ENCODE measurements at regions not wholly inside any gene's neighbourhood (a gene's known extent, or its start where the extent isn't known, plus 50 kb on each side); places are given as distances from the start of the nearest gene placed in this dataset.

DNA sequence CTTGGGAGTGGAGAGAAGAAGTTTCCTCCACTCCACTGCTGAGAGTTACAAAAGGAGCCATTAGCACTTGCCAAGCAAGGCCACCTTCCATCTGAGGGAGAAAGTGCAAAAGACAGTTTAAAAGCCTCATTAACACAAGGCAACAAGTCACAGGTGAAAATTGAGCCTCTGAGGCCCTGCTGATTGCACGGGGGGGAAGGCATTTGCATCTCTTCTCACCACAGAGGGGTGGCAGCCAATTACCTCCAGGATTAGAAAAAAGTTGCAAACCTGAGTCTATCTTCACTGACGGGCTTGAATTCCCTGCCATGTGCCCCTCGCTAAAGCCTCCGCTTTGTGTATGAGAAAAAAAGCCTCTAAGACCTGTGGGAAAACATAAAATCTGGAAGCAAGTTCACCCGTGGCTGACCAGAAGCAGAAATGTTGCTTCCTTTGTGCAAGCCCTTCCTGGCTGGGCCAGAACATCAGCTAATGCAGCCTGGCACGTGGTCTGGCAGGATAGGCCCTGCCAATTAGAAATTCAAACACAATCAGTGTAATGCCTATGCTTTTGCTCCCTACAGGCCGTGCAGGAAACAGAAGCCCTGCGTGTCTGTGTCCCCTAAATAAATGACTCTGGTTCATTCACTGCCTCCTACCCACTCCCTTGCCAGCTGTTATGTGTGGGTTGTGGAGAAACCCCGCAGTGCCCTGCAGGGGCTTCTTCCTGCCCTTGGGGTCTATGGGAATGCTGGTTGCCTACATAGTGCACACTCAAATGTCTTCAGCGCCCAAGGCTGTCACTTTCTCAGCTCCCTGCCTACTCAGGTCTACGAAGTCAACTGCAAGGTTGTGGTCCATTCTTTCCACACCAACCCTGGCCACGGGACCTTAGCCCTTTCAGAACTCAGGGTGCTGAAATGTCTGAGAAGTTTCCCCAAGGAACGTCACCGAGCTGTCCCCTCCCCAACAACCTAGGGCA lies 150.2 kb downstream of the UQCRFS1 start:
- Histone ChIP-seq H3K27me3 (peaks cover 0 to 25% (median 4%) of the 10 kb centered on the region in 9 donors), H3K9me3 (peaks cover 0 to 13% (median 0%) of the 10 kb centered on the region in 12 donors), H3K4me1 (no peaks in the 10 kb centered on the region), H3K36me3 (no peaks in the 10 kb centered on the region), H3K27ac (no peak overlapping the region), H3K4me3 (no peak overlapping the region)
- no peak for DNase-seq
- 31 to 41% (median 37%) methylated on average over 11 to 14 of the region's 14 CpGs for WGBS, 4 donors
- no peak for ATAC-seq
- no peak for TF ChIP-seq POLR2A (IDR thresholded peaks at IDR 0.05)
- TF ChIP-seq, protein P1, sequence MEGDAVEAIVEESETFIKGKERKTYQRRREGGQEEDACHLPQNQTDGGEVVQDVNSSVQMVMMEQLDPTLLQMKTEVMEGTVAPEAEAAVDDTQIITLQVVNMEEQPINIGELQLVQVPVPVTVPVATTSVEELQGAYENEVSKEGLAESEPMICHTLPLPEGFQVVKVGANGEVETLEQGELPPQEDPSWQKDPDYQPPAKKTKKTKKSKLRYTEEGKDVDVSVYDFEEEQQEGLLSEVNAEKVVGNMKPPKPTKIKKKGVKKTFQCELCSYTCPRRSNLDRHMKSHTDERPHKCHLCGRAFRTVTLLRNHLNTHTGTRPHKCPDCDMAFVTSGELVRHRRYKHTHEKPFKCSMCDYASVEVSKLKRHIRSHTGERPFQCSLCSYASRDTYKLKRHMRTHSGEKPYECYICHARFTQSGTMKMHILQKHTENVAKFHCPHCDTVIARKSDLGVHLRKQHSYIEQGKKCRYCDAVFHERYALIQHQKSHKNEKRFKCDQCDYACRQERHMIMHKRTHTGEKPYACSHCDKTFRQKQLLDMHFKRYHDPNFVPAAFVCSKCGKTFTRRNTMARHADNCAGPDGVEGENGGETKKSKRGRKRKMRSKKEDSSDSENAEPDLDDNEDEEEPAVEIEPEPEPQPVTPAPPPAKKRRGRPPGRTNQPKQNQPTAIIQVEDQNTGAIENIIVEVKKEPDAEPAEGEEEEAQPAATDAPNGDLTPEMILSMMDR (IDR thresholded peaks at IDR 0.05) = no peak
- intact Hi-C loops (cut with DNase I) = no loop called here

DNA sequence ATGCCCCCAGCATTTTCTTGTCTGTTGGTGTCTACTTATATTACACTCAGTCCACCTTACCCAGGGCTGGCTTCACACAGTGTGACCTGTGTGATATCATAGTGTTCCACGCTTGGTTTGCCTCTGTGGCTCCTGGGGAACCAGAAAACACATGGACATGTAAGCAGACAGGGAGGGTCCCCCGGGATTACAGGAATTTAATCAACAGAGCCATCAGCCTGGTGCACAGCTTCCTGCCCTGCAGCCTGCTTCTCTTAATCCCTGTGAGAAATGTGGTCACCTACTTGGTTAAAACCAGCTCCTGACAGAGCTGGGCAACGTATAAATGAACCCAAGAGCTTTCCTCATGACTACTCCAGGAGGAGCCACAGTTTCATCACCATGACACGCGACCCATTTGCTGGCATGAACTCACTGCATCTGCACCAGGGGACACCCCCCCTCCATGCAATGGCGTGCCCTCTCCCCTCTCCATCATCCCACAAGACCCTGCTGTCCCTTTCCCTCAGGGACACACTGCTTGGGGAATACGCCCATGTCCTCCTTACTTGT lies 152.1 kb downstream of the UQCRFS1 start:
- WGBS, 4 donors = 58 to 71% (median 62%) methylated on average over 7 of the region's 7 CpGs
- H3K4me1 ChIP-seq = no peaks in the 10 kb centered on the region
- ATAC-seq = no peak

DNA sequence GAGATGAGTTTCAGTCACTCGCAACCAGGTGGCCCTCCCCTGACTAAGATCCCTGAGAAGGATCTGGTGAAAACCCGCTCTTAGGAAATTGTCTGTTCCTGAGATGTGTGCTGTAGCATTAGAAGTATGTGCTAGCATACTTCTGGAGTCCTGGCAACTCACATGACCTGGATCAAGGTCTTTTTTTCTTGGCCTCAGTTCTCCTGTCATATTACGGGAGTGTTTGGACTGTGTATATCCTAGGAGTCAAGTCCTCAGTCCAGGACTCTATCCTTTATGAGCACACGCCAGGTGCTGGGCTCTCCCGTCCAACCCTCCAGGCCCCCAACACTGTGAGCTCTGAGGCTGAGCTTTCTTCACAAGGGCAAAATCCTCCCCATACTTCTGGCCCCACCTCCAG lies 156.4 kb downstream of the UQCRFS1 start:
- Histone ChIP-seq H3K4me3 (no peak overlapping the region), H3K36me3 (no peaks in the 10 kb centered on the region), H3K9me3 (no peaks in the 10 kb centered on the region), H3K27ac (no peak overlapping the region), H3K27me3 (peaks cover 0 to 19% (median 4%) of the 10 kb centered on the region in 9 donors), H3K4me1 (no peaks in the 10 kb centered on the region)
- no peak for TF ChIP-seq POLR2A (IDR thresholded peaks at IDR 0.05)
- TF ChIP-seq, protein P1 (IDR thresholded peaks at IDR 0.05) = no peak
- ATAC-seq (peak in 1 of 4 donors; percentile 39), DNase-seq (no peak)
- 64 to 86% (median 71%) methylated on average over 5 of the region's 5 CpGs for WGBS, 4 donors
- intact Hi-C loops (cut with DNase I) = no loop called here

More for the DNA sequence above, 152.1 kb downstream of the UQCRFS1 start:
- no peaks in the 10 kb centered on the region for H3K36me3 ChIP-seq
- DNase-seq = no peak
- H3K9me3 ChIP-seq = no peaks in the 10 kb centered on the region
- H3K27me3 ChIP-seq = peaks cover 0 to 25% (median 4%) of the 10 kb centered on the region in 9 donors
- no peak overlapping the region for H3K27ac ChIP-seq
- TF ChIP-seq, protein P1 (IDR thresholded peaks at IDR 0.05) = no peak
- TF ChIP-seq POLR2A (IDR thresholded peaks at IDR 0.05) = no peak
- no peak overlapping the region for H3K4me3 ChIP-seq
- intact Hi-C loops (cut with DNase I) = no loop called here

Measured in heart left ventricle (tissue), 16 donors.